NCI-H2081 (cell line): ENCODE measurements at regions not wholly inside any gene's neighbourhood (a gene's known extent, or its start where the extent isn't known, plus 50 kb on each side); places are given as distances from the start of the nearest gene placed in this dataset.

Experiments used
- DNase-seq, 2 experiments: peaks; one replicate each; lab custom pipeline; 2025; lab: John Stamatoyannopoulos, UW

- peak in 1 of 2 experiments; percentile 27 for DNase-seq
Observed at GRCh38 chr5:6831678-6832671, 118.7 kb downstream of the TENT4A start.

- DNase-seq = no peak
Observed at GRCh38 chr5:6832994-6833393, 119.8 kb downstream of the TENT4A start.

GRCh38 chr5:6833406-6833805 is 120.2 kb downstream of the TENT4A start:
- DNase-seq = no peak

- DNase-seq = no peak
Observed at GRCh38 chr5:6837095-6837494, 123.9 kb downstream of the TENT4A start.

- DNase-seq = no peak
Observed at GRCh38 chr5:6837519-6838110, 124.4 kb downstream of the TENT4A start.

GRCh38 chr5:6838736-6839135 is 125.5 kb downstream of the TENT4A start:
- no peak for DNase-seq

- no peak for DNase-seq
Observed at GRCh38 chr5:6840136-6840793, 127.0 kb downstream of the TENT4A start.

- no peak for DNase-seq
Observed at GRCh38 chr5:6843335-6843734, 130.1 kb downstream of the TENT4A start.

- no peak for DNase-seq
Observed at GRCh38 chr5:6843821-6844220, 130.6 kb downstream of the TENT4A start.

GRCh38 chr5:6845856-6846255 is 132.6 kb downstream of the TENT4A start:
- no peak for DNase-seq

- DNase-seq = peak in 1 of 2 experiments; percentile 73
Observed at GRCh38 chr5:6847870-6848269, 134.6 kb downstream of the TENT4A start.

GRCh38 chr5:6849316-6850105 is 136.3 kb downstream of the TENT4A start:
- DNase-seq = no peak

GRCh38 chr5:6850106-6850432 is 136.8 kb downstream of the TENT4A start:
- no peak for DNase-seq

- no peak for DNase-seq
Observed at GRCh38 chr5:6856653-6857052, 143.4 kb downstream of the TENT4A start.

GRCh38 chr5:6858419-6858818 is 145.2 kb downstream of the TENT4A start:
- DNase-seq = no peak

- DNase-seq = no peak
Observed at GRCh38 chr5:6859023-6859422, 145.8 kb downstream of the TENT4A start.

GRCh38 chr5:6859951-6860638 is 146.9 kb downstream of the TENT4A start:
- DNase-seq = no peak

- DNase-seq = no peak
Observed at GRCh38 chr5:6861036-6861435, 147.8 kb downstream of the TENT4A start.

GRCh38 chr5:6861667-6862066 is 148.4 kb downstream of the TENT4A start:
- peak in 1 of 2 experiments; percentile 64 for DNase-seq

- DNase-seq = no peak
Observed at GRCh38 chr5:6862306-6862705, 149.1 kb downstream of the TENT4A start.

- DNase-seq = no peak
Observed at GRCh38 chr5:6867712-6868111, 154.5 kb downstream of the TENT4A start.
